Esophagus muscularis mucosa (tissue), 4 donors: ENCODE measurements at regions not wholly inside any gene's neighbourhood (a gene's known extent, or its start where the extent isn't known, plus 50 kb on each side); places are given as distances from the start of the nearest gene placed in this dataset.

Source experiments
- CTCF ChIP-seq, 3 experiments: fragments of 200-600 bp in 2 of 3; fragments of 450-650 bp in 1 of 3; sonication (generic) in 2 of 3; IDR thresholded peaks; one replicate each; pipeline ENCODE4 v1.5.1; 2017 to 2019; ENCODE audit warnings: antibody characterized with exemption in 3 of 3, mild to moderate bottlenecking in 2 of 3, moderate library complexity in 1 of 3
- EP300 ChIP-seq: sonication (generic); formaldehyde crosslinking; IDR thresholded peaks from one replicate; pipeline ENCODE4 v1.6.1; 2017; ENCODE audit warnings: antibody characterized with exemption
- POLR2A ChIP-seq: fragments of 450-650 bp; IDR thresholded peaks from one replicate; pipeline ENCODE4 v1.6.1; 2017; ENCODE audit warnings: antibody characterized with exemption, moderate library complexity, mild to moderate bottlenecking, low read depth
- POLR2AphosphoS5 ChIP-seq, 2 donors: sonication (generic); formaldehyde crosslinking; IDR thresholded peaks; one replicate each; pipeline ENCODE4 v1.6.1; 2017; ENCODE audit warnings: antibody characterized with exemption in 2 of 2

- no peak for TF ChIP-seq EP300
- TF ChIP-seq POLR2A = no peak
- no peak for TF ChIP-seq CTCF (IDR thresholded peaks at IDR 0.05)
- no peak for TF ChIP-seq POLR2AphosphoS5 (IDR thresholded peaks at IDR 0.05)
Observed at GRCh38 chr11:95378111-95378510, 147.1 kb upstream of the SESN3 start.
